GM12873 (cell line): ENCODE measurements at regions not wholly inside any gene's neighbourhood (a gene's known extent, or its start where the extent isn't known, plus 50 kb on each side); places are given as distances from the start of the nearest gene placed in this dataset.

Experiments
- TF ChIP-seq, protein P1 (sequence below): IDR thresholded peaks from 2 replicates; pipeline ENCODE4 v1.5.1; 2012; ENCODE audit warnings: low read depth, mild to moderate bottlenecking, moderate library complexity, low read length, control low read depth; ENCODE audit not compliant: insufficient read depth; ENCODE audit errors: missing control alignments

DNA sequence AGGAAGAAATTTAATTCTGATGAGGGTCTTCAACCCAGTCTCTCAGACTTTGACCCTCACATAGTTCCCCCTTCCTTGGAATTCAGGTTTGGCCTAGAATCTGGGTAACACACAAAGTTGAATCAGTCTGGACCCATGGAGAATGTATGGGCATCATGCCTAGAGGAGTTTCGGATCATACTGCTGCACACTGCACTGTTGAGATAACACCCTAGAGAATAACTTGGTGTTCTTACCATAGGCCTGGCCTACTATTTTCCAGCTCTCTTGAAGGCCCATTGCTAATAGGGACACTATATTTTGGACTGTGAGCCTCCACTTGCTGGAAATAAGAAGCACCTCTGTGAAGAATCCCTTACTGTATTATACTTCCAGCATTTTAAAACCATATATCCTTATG lies 413.5 kb downstream of the PLK2 start:
- TF ChIP-seq, protein P1, sequence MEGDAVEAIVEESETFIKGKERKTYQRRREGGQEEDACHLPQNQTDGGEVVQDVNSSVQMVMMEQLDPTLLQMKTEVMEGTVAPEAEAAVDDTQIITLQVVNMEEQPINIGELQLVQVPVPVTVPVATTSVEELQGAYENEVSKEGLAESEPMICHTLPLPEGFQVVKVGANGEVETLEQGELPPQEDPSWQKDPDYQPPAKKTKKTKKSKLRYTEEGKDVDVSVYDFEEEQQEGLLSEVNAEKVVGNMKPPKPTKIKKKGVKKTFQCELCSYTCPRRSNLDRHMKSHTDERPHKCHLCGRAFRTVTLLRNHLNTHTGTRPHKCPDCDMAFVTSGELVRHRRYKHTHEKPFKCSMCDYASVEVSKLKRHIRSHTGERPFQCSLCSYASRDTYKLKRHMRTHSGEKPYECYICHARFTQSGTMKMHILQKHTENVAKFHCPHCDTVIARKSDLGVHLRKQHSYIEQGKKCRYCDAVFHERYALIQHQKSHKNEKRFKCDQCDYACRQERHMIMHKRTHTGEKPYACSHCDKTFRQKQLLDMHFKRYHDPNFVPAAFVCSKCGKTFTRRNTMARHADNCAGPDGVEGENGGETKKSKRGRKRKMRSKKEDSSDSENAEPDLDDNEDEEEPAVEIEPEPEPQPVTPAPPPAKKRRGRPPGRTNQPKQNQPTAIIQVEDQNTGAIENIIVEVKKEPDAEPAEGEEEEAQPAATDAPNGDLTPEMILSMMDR: no peak

GRCh38 chr5:58044166-58044565 lies 415.7 kb downstream of the PLK2 start:
- TF ChIP-seq, protein P1: no peak

DNA sequence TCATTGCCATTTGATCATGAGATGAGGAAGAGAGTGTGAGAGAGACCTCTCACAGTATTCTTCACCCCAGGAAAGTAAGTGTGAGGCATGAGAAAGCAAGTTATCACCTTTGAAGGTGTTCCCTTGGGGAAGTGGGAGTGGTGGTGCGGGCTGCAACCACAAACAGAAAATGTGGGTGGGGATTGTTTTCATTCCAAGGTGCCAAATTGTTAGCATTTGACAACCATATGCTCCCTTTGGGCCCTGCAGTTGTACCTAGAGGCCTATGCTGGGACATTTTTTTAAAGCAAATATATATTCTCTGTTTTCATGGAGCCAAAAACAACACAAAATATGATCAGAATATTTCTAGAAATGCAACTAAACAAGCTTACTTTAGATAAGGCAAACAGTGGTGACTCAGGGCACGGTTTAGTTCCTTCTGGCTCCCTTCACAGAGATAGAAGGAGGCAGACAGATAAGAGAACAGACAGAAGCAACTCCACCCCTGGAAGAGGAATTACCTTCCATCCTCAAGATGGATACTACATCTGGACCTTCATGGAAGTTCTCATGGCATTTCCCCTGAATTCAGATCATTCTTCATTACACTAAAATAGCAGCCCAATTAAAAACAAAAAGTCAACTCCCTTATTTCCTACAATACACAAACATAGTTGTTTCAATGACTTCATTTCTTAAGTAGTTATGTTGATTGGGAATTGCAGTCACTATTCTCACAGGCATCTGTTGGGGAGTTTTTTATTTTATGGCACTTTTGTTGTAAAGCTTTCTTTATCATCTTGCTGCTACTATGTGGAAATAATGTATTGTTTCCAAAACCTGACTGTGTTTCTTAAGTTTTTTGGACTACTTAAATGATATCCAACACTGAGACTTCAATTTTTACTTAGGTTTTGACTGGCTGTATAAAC lies 416.6 kb downstream of the PLK2 start:
- TF ChIP-seq, protein P1: no peak

GRCh38 chr5:58041884-58042283 lies 418.0 kb downstream of the PLK2 start:
- TF ChIP-seq, protein P1: no peak

GRCh38 chr5:58040846-58041245 lies 419.0 kb downstream of the PLK2 start:
- TF ChIP-seq, protein P1: no peak

- TF ChIP-seq, protein P1: no peak
These were observed 419.8 kb downstream of the PLK2 start for GRCh38 chr5:58040044-58040443.

GRCh38 chr5:58037899-58038298 lies 422.0 kb downstream of the PLK2 start:
- TF ChIP-seq, protein P1: no peak
